HEK293T (cell line): ENCODE measurements at regions not wholly inside any gene's neighbourhood (a gene's known extent, or its start where the extent isn't known, plus 50 kb on each side); places are given as distances from the start of the nearest gene placed in this dataset.

ENCODE experiments used
- CTCF ChIA-PET: fragments of 350-600 bp; formaldehyde crosslinking; extraction: SDS; loops from one replicate; lab custom pipeline; 2021; ENCODE audit warnings: antibody characterized with exemption, inconsistent platforms; lab: Yijun Ruan, JAX
- POLR2A ChIA-PET: fragments of 350-600 bp; formaldehyde crosslinking; extraction: SDS; loops from one replicate; lab custom pipeline; 2020; ENCODE audit warnings: antibody characterized with exemption, inconsistent platforms; lab: Yijun Ruan, JAX
- DNase-seq: peaks from one replicate; pipeline ENCODE4 v3.0.0; 2012; ENCODE audit warnings: mixed read lengths; ENCODE audit errors: extremely low spot score
- ARNT ChIP-seq: fragments of 450-650 bp; IDR thresholded peaks from 2 replicates; pipeline ENCODE4 v1.6.1; 2017; ENCODE audit warnings: mild to moderate bottlenecking
- BHLHE40 ChIP-seq: fragments of 450-650 bp; IDR thresholded peaks from 2 replicates; pipeline ENCODE4 v1.6.1; 2016; ENCODE audit warnings: mild to moderate bottlenecking, moderate library complexity, borderline replicate concordance
- CTBP1 ChIP-seq: fragments of 450-650 bp; IDR thresholded peaks from 2 replicates; pipeline ENCODE4 v1.6.1; 2016; ENCODE audit warnings: borderline replicate concordance
- ELF4 ChIP-seq: fragments of 450-650 bp; IDR thresholded peaks from 2 replicates; pipeline ENCODE4 v1.6.1; 2017; ENCODE audit warnings: antibody characterized with exemption
- FOXA1 ChIP-seq: fragments of 450-650 bp; IDR thresholded peaks from 2 replicates; pipeline ENCODE4 v1.6.1; 2016; ENCODE audit warnings: mild to moderate bottlenecking
- FOXK2 ChIP-seq: fragments of 450-650 bp; IDR thresholded peaks from 2 replicates; pipeline ENCODE4 v1.6.1; 2016; ENCODE audit warnings: mild to moderate bottlenecking
- FOXM1 ChIP-seq: fragments of 450-650 bp; IDR thresholded peaks from 2 replicates; pipeline ENCODE4 v1.6.1; 2017; ENCODE audit warnings: mild to moderate bottlenecking, borderline replicate concordance
- HDGF ChIP-seq: fragments of 450-650 bp; IDR thresholded peaks from 2 replicates; pipeline ENCODE4 v1.6.1; 2017; ENCODE audit warnings: antibody characterized with exemption, borderline replicate concordance
- L3MBTL2 ChIP-seq: fragments of 450-650 bp; conservative IDR thresholded peaks from 2 replicates; pipeline ENCODE4 v1.6.1; 2016; ENCODE audit warnings: mild to moderate bottlenecking
- LEF1 ChIP-seq: fragments of 450-650 bp; IDR thresholded peaks from 2 replicates; pipeline ENCODE4 v1.6.1; 2017; ENCODE audit warnings: mild to moderate bottlenecking, borderline replicate concordance
- NFRKB ChIP-seq: fragments of 450-650 bp; IDR thresholded peaks from 2 replicates; pipeline ENCODE4 v1.6.1; 2016; ENCODE audit warnings: mild to moderate bottlenecking, moderate library complexity
- PKNOX1 ChIP-seq: fragments of 450-650 bp; IDR thresholded peaks from 2 replicates; pipeline ENCODE4 v1.6.1; 2016
- SP1 ChIP-seq: fragments of 450-650 bp; IDR thresholded peaks from 2 replicates; pipeline ENCODE4 v1.6.1; 2017
- SUZ12 ChIP-seq: fragments of 450-650 bp; IDR thresholded peaks from 2 replicates; pipeline ENCODE4 v1.6.1; 2016; ENCODE audit warnings: mild to moderate bottlenecking
- TARDBP ChIP-seq: fragments of 450-650 bp; IDR thresholded peaks from 2 replicates; pipeline ENCODE4 v1.6.1; 2016
- ZNF384 ChIP-seq: fragments of 450-650 bp; IDR thresholded peaks from 2 replicates; pipeline ENCODE4 v1.6.1; 2016

GRCh38 chrX:13404364-13404763 lies 84.5 kb upstream of the ATXN3L start:
- TF ChIP-seq ZNF384 = no peak
- TF ChIP-seq L3MBTL2 = no peak
- POLR2A ChIA-PET = no interaction called here
- CTCF ChIA-PET = interaction anchor here (0.7 kb wide), 1 partner anchor 84 kb away, joined by 3 read pairs; no protein-coding TSS in a partner anchor
- DNase-seq = no peak

- POLR2A ChIA-PET = no interaction called here
- CTCF ChIA-PET = no interaction called here
Observed at GRCh38 chrX:13401724-13402123, 81.9 kb upstream of the ATXN3L start.

GRCh38 chrX:13398839-13399238 lies 79.0 kb upstream of the ATXN3L start:
- ChIA-PET CTCF (no interaction called here), POLR2A (no interaction called here)
- TF ChIP-seq BHLHE40 (no peak), FOXM1 (no peak), LEF1 (no peak), ZNF384 (no peak), FOXA1 (no peak), CTBP1 (no peak), PKNOX1 (no peak), HDGF (no peak), ARNT (no peak), SP1 (no peak), FOXK2 (no peak), SUZ12 (no peak), ELF4 (no peak), TARDBP (no peak), NFRKB (no peak), L3MBTL2 (no peak)
- DNase-seq = no peak

More at GRCh38 chrX:13401724-13402123, 81.9 kb upstream of the ATXN3L start:
- no peak for DNase-seq
- TF ChIP-seq FOXM1 = no peak
- TF ChIP-seq SP1 = no peak
- no peak for TF ChIP-seq ELF4
- TF ChIP-seq BHLHE40 = no peak
- TF ChIP-seq ARNT = no peak
- no peak for TF ChIP-seq FOXA1
- TF ChIP-seq NFRKB = no peak
- no peak for TF ChIP-seq SUZ12
- no peak for TF ChIP-seq CTBP1
- no peak for TF ChIP-seq PKNOX1
- no peak for TF ChIP-seq ZNF384
- TF ChIP-seq TARDBP = no peak
- no peak for TF ChIP-seq HDGF
- no peak for TF ChIP-seq L3MBTL2
- no peak for TF ChIP-seq LEF1
- TF ChIP-seq FOXK2 = no peak

DNA sequence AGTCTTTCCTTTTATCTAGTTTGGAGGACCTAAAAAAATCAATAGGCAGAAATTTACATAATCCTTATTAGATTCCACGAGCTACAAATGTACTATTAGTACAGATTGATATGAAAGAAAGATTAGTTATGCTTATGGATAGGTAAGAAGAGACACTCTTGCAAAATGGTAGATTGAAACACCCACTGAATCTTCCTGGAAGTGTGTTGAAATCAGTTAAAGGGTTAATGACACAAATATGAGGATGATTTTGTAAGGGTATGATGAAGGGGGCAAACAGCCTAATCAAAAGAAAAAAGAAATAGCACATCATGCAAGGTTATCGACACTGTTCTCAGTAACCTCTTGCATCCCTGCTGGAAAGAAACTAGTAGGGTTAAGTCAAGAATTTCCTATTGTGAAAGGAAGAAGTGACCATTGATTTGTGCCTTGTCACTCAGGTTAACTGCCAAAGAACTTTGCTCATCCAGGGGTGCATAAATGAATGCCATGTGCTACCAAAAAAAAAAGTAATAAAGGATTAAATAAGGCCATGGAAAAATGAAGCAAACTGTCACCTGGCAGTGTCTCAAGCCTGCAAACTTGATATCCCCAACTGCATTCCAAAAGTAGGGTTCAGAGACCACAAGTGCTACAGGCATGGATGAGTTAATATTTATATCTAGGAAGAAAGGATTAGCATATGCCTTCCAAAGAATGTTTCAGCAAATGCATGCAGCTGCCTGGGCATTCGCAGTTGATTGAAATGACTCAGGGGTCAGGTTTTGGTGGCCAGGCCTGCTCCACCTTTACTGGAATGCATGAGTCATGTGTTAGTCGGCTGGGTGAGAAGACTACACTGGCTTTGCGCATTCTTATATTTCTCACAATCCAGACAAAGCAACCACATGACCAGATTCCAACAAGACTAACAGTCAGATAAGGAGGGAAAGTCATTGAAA lies 78.3 kb upstream of the ATXN3L start:
- DNase-seq = no peak
- ChIA-PET CTCF (no interaction called here), POLR2A (no interaction called here)
- TF ChIP-seq TARDBP (no peak), FOXM1 (no peak), SUZ12 (no peak), PKNOX1 (no peak), FOXK2 (no peak), L3MBTL2 (no peak), ELF4 (no peak), FOXA1 (no peak), CTBP1 (no peak), ZNF384 (no peak)

GRCh38 chrX:13396924-13397323 lies 77.1 kb upstream of the ATXN3L start:
- ChIA-PET CTCF (no interaction called here), POLR2A (no interaction called here)

DNA sequence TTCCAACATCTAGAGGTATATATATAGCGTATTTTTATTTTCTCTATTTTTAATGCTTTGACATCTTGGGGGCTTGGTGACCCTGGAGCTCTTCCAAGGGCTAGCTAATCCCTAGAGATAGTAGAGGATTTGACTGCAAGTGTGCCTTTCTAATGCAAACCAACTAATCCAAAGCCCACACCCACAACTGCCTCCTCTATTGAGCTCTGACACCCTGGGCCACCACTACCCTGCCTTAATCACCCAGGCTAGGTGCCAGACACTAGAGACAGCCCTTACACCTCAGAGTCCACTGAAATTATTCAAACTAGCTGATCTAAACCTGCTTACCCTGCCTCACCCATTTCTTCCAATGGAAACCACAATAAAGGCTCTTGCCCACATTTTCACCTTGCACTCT lies 69.6 kb upstream of the ATXN3L start:
- no peak for DNase-seq
- ChIA-PET CTCF (no interaction called here), POLR2A (no interaction called here)
- no peak for TF ChIP-seq BHLHE40
- TF ChIP-seq HDGF = no peak
- TF ChIP-seq FOXA1 = no peak
- no peak for TF ChIP-seq ARNT
- TF ChIP-seq ELF4 = no peak
- TF ChIP-seq NFRKB = no peak
- TF ChIP-seq SP1 = no peak
- TF ChIP-seq FOXK2 = no peak
- no peak for TF ChIP-seq SUZ12
- TF ChIP-seq CTBP1 = no peak
- TF ChIP-seq FOXM1 = no peak
- no peak for TF ChIP-seq ZNF384
- no peak for TF ChIP-seq L3MBTL2
- no peak for TF ChIP-seq TARDBP
- no peak for TF ChIP-seq PKNOX1
- TF ChIP-seq LEF1 = no peak

More at GRCh38 chrX:13396924-13397323, 77.1 kb upstream of the ATXN3L start:
- TF ChIP-seq SP1 (no peak), TARDBP (no peak), NFRKB (no peak)
- no peak for DNase-seq
